ENCODE measurements at regions not wholly inside any gene's neighbourhood (a gene's known extent, or its start where the extent isn't known, plus 50 kb on each side); places are given as distances from the start of the nearest gene placed in this dataset.

GRCh38 chr1:232873931-232874330, 68.7 kb downstream of the MAP10 start:
- DNase-seq, result no peak
- Histone ChIP-seq H3K4me3 (no peak overlapping the region), H3K27ac (no peak overlapping the region), H3K4me1 (no peaks in the 10 kb centered on the region), H3K9me3 (no peaks in the 10 kb centered on the region), H3K27me3 (peaks cover 0 to 3% (median 0%) of the 10 kb centered on the region in 3 donors), H3K36me3 (no peaks in the 10 kb centered on the region)
- TF ChIP-seq CTCF (IDR thresholded peaks at IDR 0.05) (no peak), POLR2AphosphoS5 (IDR thresholded peaks at IDR 0.05) (no peak), EP300 (IDR thresholded peaks at IDR 0.05) (no peak), POLR2A (IDR thresholded peaks at IDR 0.05) (no peak)
- WGBS, 5 donors, result 88 to 94% (median 93%) methylated on average over 7 of the region's 7 CpGs
- intact Hi-C loops (cut with DNase I; ENCODE audit: low total_unique reads), result no loop called here

- intact Hi-C loops (cut with DNase I; ENCODE audit: low total_unique reads), result no loop called here
- WGBS, 5 donors, result 76 to 85% (median 81%) methylated on average over 5 of the region's 5 CpGs
- H3K27me3 ChIP-seq, result no peaks in the 10 kb centered on the region
- H3K36me3 ChIP-seq, result no peaks in the 10 kb centered on the region
- TF ChIP-seq POLR2AphosphoS5 (IDR thresholded peaks at IDR 0.05) (no peak), POLR2A (IDR thresholded peaks at IDR 0.05) (no peak), EP300 (IDR thresholded peaks at IDR 0.05) (no peak), CTCF (IDR thresholded peaks at IDR 0.05) (no peak)
- no peaks in the 10 kb centered on the region for H3K4me1 ChIP-seq
- no peaks in the 10 kb centered on the region for H3K9me3 ChIP-seq
- no peak for DNase-seq
- H3K4me3 ChIP-seq, result no peak overlapping the region
- no peak overlapping the region for H3K27ac ChIP-seq
These were observed 70.3 kb downstream of the MAP10 start for GRCh38 chr1:232875536-232875935.

- intact Hi-C loops (cut with DNase I; ENCODE audit: low total_unique reads), result no loop called here
- Histone ChIP-seq H3K36me3 (no peaks in the 10 kb centered on the region), H3K4me1 (no peaks in the 10 kb centered on the region), H3K27ac (no peak overlapping the region), H3K9me3 (no peaks in the 10 kb centered on the region), H3K27me3 (no peaks in the 10 kb centered on the region), H3K4me3 (no peak overlapping the region)
- WGBS, 5 donors, result 82 to 90% (median 87%) methylated on average over 11 of the region's 11 CpGs
- DNase-seq, result no peak
- TF ChIP-seq POLR2A (IDR thresholded peaks at IDR 0.05) (no peak), CTCF (IDR thresholded peaks at IDR 0.05) (no peak), POLR2AphosphoS5 (IDR thresholded peaks at IDR 0.05) (no peak), EP300 (IDR thresholded peaks at IDR 0.05) (no peak)
These were observed 71.5 kb downstream of the MAP10 start for GRCh38 chr1:232876506-232877364.

GRCh38 chr1:232877365-232878028, 72.3 kb downstream of the MAP10 start:
- intact Hi-C loops (cut with DNase I; ENCODE audit: low total_unique reads), result no loop called here
- Histone ChIP-seq H3K4me1 (no peaks in the 10 kb centered on the region), H3K36me3 (no peaks in the 10 kb centered on the region), H3K4me3 (no peak overlapping the region), H3K27me3 (no peaks in the 10 kb centered on the region), H3K9me3 (no peaks in the 10 kb centered on the region), H3K27ac (no peak overlapping the region)
- no peak for TF ChIP-seq POLR2A (IDR thresholded peaks at IDR 0.05)
- no peak for TF ChIP-seq EP300 (IDR thresholded peaks at IDR 0.05)
- TF ChIP-seq CTCF (IDR thresholded peaks at IDR 0.05), result no peak
- TF ChIP-seq POLR2AphosphoS5 (IDR thresholded peaks at IDR 0.05), result no peak
- no peak for DNase-seq
- WGBS, 5 donors, result 75 to 82% (median 77%) methylated on average over 10 of the region's 10 CpGs
